ENCODE measurements at regions not wholly inside any gene's neighbourhood (a gene's known extent, or its start where the extent isn't known, plus 50 kb on each side); places are given as distances from the start of the nearest gene placed in this dataset.

GRCh38 chr4:13112030-13112429 is 372.1 kb downstream of the RAB28 start:
- no peaks in the 10 kb centered on the region for H3K9me3 ChIP-seq (ENCODE audit: severe bottlenecking)

GRCh38 chr4:13109536-13109935 is 374.6 kb downstream of the RAB28 start:
- no peaks in the 10 kb centered on the region for H3K27me3 ChIP-seq (ENCODE audit: insufficient read depth, low read depth, severe bottlenecking)
- no peak overlapping the region for H3K4me3 ChIP-seq (ENCODE audit: low read depth, low read length)
- H3K9me3 ChIP-seq (ENCODE audit: severe bottlenecking) = no peaks in the 10 kb centered on the region
- no peak overlapping the region for H3K27ac ChIP-seq
- TF ChIP-seq CTCF (IDR thresholded peaks at IDR 0.05; ENCODE audit: low read depth, low read length) = no peak
- no peaks in the 10 kb centered on the region for H3K36me3 ChIP-seq
- no peak for DNase-seq

More at GRCh38 chr4:13112030-13112429, 372.1 kb downstream of the RAB28 start:
- no peaks in the 10 kb centered on the region for H3K27me3 ChIP-seq (ENCODE audit: insufficient read depth, low read depth, severe bottlenecking)
- H3K36me3 ChIP-seq = no peaks in the 10 kb centered on the region
- no peak for TF ChIP-seq CTCF (IDR thresholded peaks at IDR 0.05; ENCODE audit: low read depth, low read length)
- DNase-seq = no peak
- no peak overlapping the region for H3K4me3 ChIP-seq (ENCODE audit: low read depth, low read length)
- no peak overlapping the region for H3K27ac ChIP-seq

GRCh38 chr4:13108096-13108495 is 376.0 kb downstream of the RAB28 start:
- no peaks in the 10 kb centered on the region for H3K27me3 ChIP-seq (ENCODE audit: insufficient read depth, low read depth, severe bottlenecking)
- peak; percentile 32 for TF ChIP-seq CTCF (IDR thresholded peaks at IDR 0.05; ENCODE audit: low read depth, low read length)
- H3K27ac ChIP-seq = no peak overlapping the region
- DNase-seq = no peak
- no peak overlapping the region for H3K4me3 ChIP-seq (ENCODE audit: low read depth, low read length)
- no peaks in the 10 kb centered on the region for H3K9me3 ChIP-seq (ENCODE audit: severe bottlenecking)
- no peaks in the 10 kb centered on the region for H3K36me3 ChIP-seq

GRCh38 chr4:13103382-13104015 is 380.6 kb downstream of the RAB28 start:
- H3K36me3 ChIP-seq = no peaks in the 10 kb centered on the region
- TF ChIP-seq CTCF (IDR thresholded peaks at IDR 0.05; ENCODE audit: low read depth, low read length) = no peak
- DNase-seq = no peak
- no peaks in the 10 kb centered on the region for H3K9me3 ChIP-seq (ENCODE audit: severe bottlenecking)
- no peak overlapping the region for H3K27ac ChIP-seq
- H3K4me3 ChIP-seq (ENCODE audit: low read depth, low read length) = no peak overlapping the region
- H3K27me3 ChIP-seq (ENCODE audit: insufficient read depth, low read depth, severe bottlenecking) = no peaks in the 10 kb centered on the region

GRCh38 chr4:13102092-13102742 is 381.9 kb downstream of the RAB28 start:
- no peak for TF ChIP-seq CTCF (IDR thresholded peaks at IDR 0.05; ENCODE audit: low read depth, low read length)
- Histone ChIP-seq H3K27me3 (ENCODE audit: insufficient read depth, low read depth, severe bottlenecking) (no peaks in the 10 kb centered on the region), H3K36me3 (no peaks in the 10 kb centered on the region), H3K9me3 (ENCODE audit: severe bottlenecking) (no peaks in the 10 kb centered on the region), H3K4me3 (ENCODE audit: low read depth, low read length) (no peak overlapping the region), H3K27ac (no peak overlapping the region)
- no peak for DNase-seq
